HG03342 (cell line): ENCODE measurements at regions not wholly inside any gene's neighbourhood (a gene's known extent, or its start where the extent isn't known, plus 50 kb on each side); places are given as distances from the start of the nearest gene placed in this dataset.

Source experiments
- ATAC-seq: cut with Tn5 transposase; IDR thresholded peaks from one replicate; pipeline ENCODE4 v1.9.1; 2021; ENCODE audit warnings: mild to moderate bottlenecking, moderate library complexity; ENCODE audit not compliant: unreplicated experiment

GRCh38 chr15:36218322-36218721, 361.1 kb upstream of the CDIN1 start:
- ATAC-seq: no peak

DNA sequence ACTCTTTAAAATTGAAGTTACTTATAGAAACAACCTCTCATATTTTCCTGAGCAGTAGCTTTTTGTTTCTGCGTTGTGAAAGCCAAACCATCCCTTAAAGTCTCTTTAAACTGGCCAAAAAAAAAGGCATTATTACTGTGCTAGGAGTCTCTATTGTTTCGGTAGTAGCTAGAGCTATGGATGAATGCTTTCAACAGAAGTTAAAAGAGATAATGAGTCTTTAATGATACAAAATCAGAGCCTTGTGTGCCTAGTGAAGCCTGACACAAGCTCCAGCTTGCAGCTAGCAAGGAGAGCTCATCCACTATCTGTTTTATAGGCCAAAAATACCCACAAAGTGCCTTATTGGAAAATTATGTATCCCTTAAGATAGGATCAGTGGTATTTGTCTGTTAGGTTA, 360.4 kb upstream of the CDIN1 start:
- no peak for ATAC-seq

DNA sequence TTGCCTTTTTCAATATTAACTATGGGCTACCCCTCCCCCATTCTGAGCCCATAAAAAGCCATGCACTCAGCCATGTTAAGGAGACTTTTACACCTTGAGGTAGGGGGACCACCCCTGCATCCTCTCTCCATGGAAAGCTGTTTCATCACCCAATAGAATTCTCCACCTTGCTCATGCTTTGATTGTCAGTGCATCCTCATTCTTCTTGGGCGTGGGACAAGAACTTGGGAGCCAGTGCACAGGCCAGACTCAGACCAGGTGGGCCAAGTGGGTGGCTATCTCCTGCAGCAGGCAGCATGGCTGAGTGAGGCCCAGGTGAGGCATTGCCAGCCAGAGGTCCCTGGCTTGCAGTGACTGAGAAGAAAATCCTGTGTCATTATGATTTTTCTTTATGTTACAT, 357.4 kb upstream of the CDIN1 start:
- no peak for ATAC-seq

- no peak for ATAC-seq
These were observed 348.6 kb upstream of the CDIN1 start for GRCh38 chr15:36230776-36231175.

DNA sequence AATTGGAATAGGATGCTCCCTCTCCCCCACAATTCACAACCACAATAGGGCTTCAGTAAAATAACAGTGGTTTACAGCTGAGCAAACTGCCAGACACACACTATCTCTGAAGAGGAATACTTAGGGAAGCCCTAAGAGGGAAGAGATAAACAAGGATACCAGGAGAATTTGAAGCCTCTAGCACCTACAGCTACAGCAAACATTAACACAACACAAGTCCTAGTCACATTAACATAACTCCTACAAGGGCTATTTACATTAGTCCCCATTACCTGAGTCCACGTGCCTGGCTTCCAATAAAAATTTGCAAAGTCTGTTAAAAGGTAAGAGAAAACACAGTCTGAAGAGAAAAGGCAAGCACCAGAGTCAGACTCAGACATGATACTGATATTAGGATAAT, 346.9 kb upstream of the CDIN1 start:
- no peak for ATAC-seq

GRCh38 chr15:36234743-36235142, 344.7 kb upstream of the CDIN1 start:
- ATAC-seq: no peak

- ATAC-seq: no peak
These were observed 344.3 kb upstream of the CDIN1 start for GRCh38 chr15:36235173-36235572.

DNA sequence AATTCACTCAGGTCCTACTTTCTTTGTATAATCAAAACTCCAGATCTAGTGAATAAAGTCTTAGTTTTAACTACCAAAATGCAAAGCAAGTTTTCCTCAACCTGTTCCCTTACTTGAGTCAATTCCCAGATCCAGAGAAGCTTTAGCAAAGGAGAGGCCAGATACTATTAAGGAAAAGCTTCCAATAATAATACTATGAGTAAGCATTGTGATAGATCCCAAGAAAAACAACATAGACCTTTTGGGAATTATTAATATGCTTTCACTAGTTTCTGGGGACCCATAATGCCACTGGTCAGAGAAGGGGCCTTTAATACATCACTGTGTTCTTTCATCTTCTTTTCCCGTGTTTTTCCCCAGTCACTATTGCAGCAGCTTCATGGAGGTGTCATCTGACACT, 339.9 kb upstream of the CDIN1 start:
- ATAC-seq: no peak

- ATAC-seq: no peak
These were observed 328.0 kb upstream of the CDIN1 start for GRCh38 chr15:36251450-36251849.

DNA sequence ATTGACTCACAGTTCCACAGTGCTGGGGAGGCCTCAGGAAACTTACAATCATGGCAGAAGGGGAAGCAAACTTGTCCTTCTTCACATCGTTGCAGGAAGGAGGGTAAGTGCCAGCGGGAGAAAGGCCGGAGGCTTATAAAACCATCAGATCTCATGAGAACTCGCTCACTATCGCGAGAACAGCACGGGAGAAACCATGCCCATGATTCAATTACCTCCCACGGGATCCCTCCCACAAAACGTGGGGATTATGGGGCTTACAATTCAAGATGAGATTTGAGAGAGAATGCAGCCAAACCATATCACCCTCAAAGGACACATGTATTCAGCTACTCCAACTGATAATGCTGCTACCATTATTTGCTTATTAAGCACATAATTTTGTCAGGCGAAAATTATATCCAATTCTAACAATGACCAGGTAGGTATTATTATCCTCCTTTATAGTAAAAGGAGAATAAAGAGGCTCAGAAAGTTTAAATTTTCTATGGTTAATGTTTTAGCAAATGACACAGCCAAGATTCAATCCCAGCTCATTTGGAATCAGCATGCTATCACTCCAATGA, 327.2 kb upstream of the CDIN1 start:
- no peak for ATAC-seq

DNA sequence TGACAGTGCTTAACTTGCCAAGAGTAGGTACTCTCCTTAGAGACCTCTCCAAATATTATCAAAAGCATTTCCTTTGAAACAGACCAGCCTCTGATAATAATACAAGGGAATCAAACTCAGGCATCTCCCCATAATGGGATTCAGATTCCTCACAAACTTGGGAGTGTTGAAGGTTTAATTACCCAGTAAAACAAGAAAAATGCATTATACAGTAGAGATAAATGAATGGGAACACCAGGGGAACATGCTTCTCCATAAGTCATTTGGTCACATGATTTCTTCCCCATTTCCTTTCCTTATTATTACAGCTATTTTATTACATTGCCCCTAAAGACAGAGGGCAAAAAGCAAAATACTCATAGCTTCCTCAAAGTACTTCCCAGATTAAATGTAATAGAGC, 325.0 kb upstream of the CDIN1 start:
- no peak for ATAC-seq

GRCh38 chr15:36256404-36256807, 323.0 kb upstream of the CDIN1 start:
- ATAC-seq: no peak

GRCh38 chr15:36263666-36264065, 315.8 kb upstream of the CDIN1 start:
- no peak for ATAC-seq

DNA sequence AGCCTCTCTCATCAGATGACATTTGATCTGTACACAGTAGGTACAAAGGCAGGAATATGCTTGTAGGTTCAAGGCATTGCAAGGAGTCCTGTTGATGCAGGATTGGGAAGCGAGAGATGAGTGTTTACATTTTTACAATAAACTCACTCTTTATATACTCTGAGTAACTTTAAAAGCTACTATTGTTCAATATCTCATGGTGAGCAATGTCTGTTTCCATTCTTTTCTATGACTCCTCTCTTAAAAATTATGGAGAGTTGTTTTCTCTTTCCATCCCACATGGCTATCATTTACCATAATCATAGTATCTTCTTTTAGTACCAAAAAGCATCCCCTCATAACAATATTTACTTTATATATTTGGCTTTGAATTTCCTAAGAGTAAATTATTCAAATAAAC, 314.0 kb upstream of the CDIN1 start:
- no peak for ATAC-seq

DNA sequence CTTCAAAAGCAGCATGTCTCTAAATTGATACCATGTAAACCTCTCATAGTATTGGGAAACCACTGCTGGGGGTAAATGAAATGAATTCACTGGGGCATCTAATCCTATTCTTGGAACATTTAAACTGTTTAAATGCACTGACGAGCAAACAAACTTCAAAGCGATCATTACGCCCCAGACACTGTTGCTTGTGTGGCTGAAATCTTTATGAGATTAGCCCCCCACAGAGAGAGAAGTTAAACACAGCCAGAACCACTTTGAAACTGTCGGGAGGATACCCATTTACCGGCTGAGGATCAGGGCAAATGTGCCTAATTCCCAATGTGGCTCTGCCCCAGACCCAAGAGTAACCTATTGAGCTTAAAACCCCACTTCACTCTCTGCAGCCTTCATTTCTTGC, 308.4 kb upstream of the CDIN1 start:
- no peak for ATAC-seq

GRCh38 chr15:36275656-36276055, 303.8 kb upstream of the CDIN1 start:
- no peak for ATAC-seq

DNA sequence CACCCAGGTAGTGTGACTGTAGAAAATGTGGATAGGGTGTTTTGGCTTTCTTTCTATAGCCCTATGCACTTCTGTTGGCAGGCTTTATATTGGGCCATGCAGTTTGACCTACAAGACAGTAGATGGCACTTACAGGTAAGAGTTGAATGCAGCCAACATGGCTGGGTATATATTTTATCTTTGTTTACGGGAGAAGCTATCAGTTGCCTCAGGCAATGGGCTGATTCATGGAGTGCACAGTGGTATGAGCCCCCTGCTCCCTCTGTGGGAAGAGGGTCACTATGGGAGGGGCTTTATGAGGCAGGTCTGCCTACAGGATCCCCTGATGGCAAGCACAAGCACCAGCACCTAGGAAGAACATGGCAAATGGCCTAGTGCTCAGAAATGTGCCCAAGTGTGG, 301.2 kb upstream of the CDIN1 start:
- ATAC-seq: no peak

DNA sequence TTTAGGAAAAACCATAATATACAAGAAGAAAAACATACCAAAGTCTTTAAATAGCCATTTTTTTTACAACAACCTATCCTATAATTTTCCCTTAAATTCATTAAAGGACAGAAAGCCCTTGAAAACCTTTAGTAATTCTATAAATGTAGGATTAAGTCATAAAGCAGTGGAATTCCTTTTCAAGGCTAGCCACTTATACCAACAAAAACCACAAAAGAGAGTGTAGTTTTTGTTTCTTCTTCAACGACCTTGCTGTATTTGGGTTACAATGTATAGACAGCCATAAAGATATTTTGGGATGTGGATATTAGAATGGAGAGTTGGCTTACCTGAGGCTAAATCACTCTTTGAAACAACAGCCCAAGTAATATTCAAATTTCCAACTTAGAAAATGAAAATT, 296.6 kb upstream of the CDIN1 start:
- no peak for ATAC-seq

DNA sequence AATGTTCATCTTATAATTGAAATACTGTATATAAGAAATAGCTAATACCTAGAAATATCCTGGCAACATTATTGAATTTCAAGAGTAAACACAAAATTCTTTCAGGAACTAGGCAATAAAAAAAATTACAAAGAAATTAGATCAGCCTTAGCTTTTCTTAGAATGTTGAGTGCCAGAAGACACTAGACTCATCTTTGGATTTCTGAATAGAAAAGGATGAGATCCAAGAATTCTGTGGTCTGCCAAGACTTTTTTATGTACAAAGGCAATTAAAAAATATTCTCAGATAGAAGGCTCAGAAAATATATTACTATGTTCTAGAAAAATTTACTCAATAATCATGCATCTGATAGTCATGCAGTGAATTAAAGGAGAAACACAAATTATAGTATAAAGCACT, 294.5 kb upstream of the CDIN1 start:
- no peak for ATAC-seq

DNA sequence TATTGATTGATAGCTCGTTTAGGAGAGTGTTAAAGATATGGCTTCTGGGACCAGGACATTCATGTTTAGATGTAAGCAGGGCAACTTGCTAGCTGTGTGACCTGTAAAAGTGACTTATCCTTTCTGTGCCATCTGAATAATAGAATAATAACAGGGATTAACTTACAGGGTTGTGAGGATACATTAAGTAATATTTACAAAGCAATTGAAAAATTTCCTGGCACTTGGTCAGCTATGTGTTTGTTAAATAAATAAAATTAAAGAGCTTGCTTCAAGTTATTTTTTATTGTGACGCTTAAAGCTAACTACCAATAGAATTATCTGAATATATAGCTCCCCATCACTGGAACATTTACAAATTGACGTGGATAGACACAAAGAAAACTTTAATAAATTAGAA, 287.9 kb upstream of the CDIN1 start:
- ATAC-seq: no peak

GRCh38 chr15:36294359-36294758, 285.1 kb upstream of the CDIN1 start:
- ATAC-seq: no peak

DNA sequence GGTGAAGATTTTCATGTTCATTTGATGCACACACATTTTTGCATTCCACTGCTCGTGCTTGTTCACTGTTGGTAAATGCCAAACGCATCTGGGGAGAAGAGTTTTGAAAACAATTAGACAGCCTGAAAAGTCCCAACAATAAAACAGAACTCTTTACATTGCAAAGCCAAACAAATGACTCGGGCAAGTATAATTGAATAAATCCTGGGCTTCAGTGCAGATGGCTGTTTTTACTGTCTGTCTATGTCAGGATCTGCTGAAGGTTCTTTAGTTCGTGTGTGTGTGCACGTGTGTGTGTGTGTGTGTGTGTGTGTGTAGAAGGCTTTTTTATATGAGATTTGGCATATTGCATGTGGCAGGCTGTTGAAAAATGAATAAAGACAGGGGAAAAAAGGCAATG, 277.5 kb upstream of the CDIN1 start:
- ATAC-seq: no peak

DNA sequence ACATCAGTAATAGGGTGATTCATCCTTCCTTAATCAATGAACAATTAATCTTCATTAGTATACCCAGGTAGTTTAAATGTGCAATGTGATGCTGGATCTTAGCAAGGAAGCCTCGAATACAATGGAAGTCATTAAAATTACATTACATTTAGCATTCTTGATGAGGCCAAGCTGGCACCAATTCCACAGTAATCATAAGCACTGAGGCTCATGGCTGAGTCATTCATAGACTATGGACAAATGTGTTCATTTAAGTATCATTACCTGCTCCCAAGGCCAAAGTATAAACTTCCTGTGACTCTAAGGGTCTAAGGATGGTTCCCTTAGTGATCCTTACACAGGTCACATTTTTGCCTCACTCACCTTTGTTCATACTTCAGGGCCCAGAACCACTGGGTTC, 266.4 kb upstream of the CDIN1 start:
- ATAC-seq: no peak
